A549 (cell line): ENCODE measurements at regions not wholly inside any gene's neighbourhood (a gene's known extent, or its start where the extent isn't known, plus 50 kb on each side); places are given as distances from the start of the nearest gene placed in this dataset.
"Not testable (repeated sequence)": the region's sequence is repeated elsewhere in the genome, so short reads cannot be mapped to it uniquely, and the experiment has no call there.

ENCODE experiments used
- POLR2A ChIP-seq: IDR thresholded peaks from 2 replicates; pipeline ENCODE4 v1.6.1; 2012; ENCODE audit warnings: mild to moderate bottlenecking, low read length
- TF ChIP-seq, protein P1 (sequence below): fragments of >200 bp; sonication (Bioruptor Twin); formaldehyde crosslinking; IDR thresholded peaks from 3 replicates; pipeline ENCODE4 v1.5.1; 2016

GRCh38 chr2:132300592-132301378 lies 115.8 kb upstream of the GPR39 start:
- TF ChIP-seq POLR2A, result not testable (repeated sequence)
- TF ChIP-seq, protein P1, sequence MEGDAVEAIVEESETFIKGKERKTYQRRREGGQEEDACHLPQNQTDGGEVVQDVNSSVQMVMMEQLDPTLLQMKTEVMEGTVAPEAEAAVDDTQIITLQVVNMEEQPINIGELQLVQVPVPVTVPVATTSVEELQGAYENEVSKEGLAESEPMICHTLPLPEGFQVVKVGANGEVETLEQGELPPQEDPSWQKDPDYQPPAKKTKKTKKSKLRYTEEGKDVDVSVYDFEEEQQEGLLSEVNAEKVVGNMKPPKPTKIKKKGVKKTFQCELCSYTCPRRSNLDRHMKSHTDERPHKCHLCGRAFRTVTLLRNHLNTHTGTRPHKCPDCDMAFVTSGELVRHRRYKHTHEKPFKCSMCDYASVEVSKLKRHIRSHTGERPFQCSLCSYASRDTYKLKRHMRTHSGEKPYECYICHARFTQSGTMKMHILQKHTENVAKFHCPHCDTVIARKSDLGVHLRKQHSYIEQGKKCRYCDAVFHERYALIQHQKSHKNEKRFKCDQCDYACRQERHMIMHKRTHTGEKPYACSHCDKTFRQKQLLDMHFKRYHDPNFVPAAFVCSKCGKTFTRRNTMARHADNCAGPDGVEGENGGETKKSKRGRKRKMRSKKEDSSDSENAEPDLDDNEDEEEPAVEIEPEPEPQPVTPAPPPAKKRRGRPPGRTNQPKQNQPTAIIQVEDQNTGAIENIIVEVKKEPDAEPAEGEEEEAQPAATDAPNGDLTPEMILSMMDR, result not testable (repeated sequence)
